Panc1 (cell line): ENCODE measurements at regions not wholly inside any gene's neighbourhood (a gene's known extent, or its start where the extent isn't known, plus 50 kb on each side); places are given as distances from the start of the nearest gene placed in this dataset.

Experiments used
- ATAC-seq: fragments of 200-7000 bp; cut with Tn5 transposase; 2 replicates; pipeline ENCODE4 v1.9.1; 2020; ENCODE audit warnings: mild to moderate bottlenecking, moderate library complexity
- BruUV-seq: library from RNA; stranded (reverse); fragments of 400-500 nt; replicated peaks from 2 replicates; lab custom pipeline; 2021; lab: Mats Ljungman, UMichigan
- CTCF ChIA-PET: fragments of 300-600 bp; sonication (Branson Sonifier 250); formaldehyde crosslinking; loops from one replicate; lab custom pipeline; 2022; ENCODE audit warnings: antibody characterized with exemption; lab: Charles Lee
- POLR2A ChIA-PET: fragments of 300-600 bp; sonication (Branson Sonifier 250); formaldehyde crosslinking; loops from one replicate; lab custom pipeline; 2022; ENCODE audit warnings: antibody characterized with exemption; lab: Charles Lee
- DNase-seq: peaks from one replicate; pipeline ENCODE4 v3.0.0-alpha.2; 2010; ENCODE audit warnings: low read depth, low spot score
- H3K27ac ChIP-seq: 2 replicates; pipeline ENCODE4 v1.5.1; 2011; ENCODE audit warnings: mild to moderate bottlenecking, low read length, inconsistent platforms
- H3K27me3 ChIP-seq: fragments of 200-500 bp; sonication (Bioruptor generic); 2 replicates; pipeline ENCODE4 v1.6.0; 2014; ENCODE audit warnings: low read length, inconsistent platforms; ENCODE audit not compliant: control insufficient read depth, insufficient read depth
- H3K36me3 ChIP-seq: fragments of 200-500 bp; sonication (Bioruptor generic); 2 replicates; pipeline ENCODE4 v1.5.1; 2014; ENCODE audit warnings: inconsistent platforms, mild to moderate bottlenecking, low read length, moderate library complexity; ENCODE audit not compliant: control insufficient read depth, insufficient read depth
- H3K4me1 ChIP-seq: 2 replicates; pipeline ENCODE4 v1.5.1; 2011; ENCODE audit warnings: inconsistent platforms, mild to moderate bottlenecking, low read length, moderate library complexity; ENCODE audit not compliant: control insufficient read depth, insufficient read depth
- H3K4me3 ChIP-seq, 2 experiments: 2 replicates each; pipeline ENCODE4 v1.5.1; 2011 to 2012; ENCODE audit warnings: low read depth in 2 of 2, low read length in 2 of 2, mild to moderate bottlenecking in 2 of 2, inconsistent platforms in 1 of 2, moderate library complexity in 1 of 2
- H3K9me3 ChIP-seq: fragments of 200-500 bp; sonication (Bioruptor generic); 2 replicates; pipeline ENCODE4 v1.5.1; 2014; ENCODE audit warnings: low read depth, mild to moderate bottlenecking, inconsistent platforms, low read length, moderate library complexity; ENCODE audit not compliant: control insufficient read depth, insufficient read depth
- CTCF ChIP-seq: fragments of 450-650 bp; IDR thresholded peaks from 2 replicates; pipeline ENCODE4 v1.5.1; 2017; ENCODE audit warnings: mild to moderate bottlenecking
- POLR2AphosphoS5 ChIP-seq: IDR thresholded peaks from 2 replicates; pipeline ENCODE4 v1.6.1; 2012; ENCODE audit warnings: mild to moderate bottlenecking, low read depth, low read length, moderate library complexity
- REST ChIP-seq, 2 experiments: IDR thresholded peaks; 2 replicates each; pipeline ENCODE4 v1.6.1; 2011 to 2012; ENCODE audit warnings: low read depth in 2 of 2, control low read depth in 1 of 2, low read length in 1 of 2, mild to moderate bottlenecking in 1 of 2, moderate library complexity in 1 of 2; ENCODE audit not compliant: insufficient read depth in 1 of 2
- SIN3A ChIP-seq: IDR thresholded peaks from 2 replicates; pipeline ENCODE4 v1.6.1; 2012; ENCODE audit warnings: low read depth, mild to moderate bottlenecking, low read length, moderate library complexity, borderline replicate concordance; ENCODE audit not compliant: insufficient read depth
- TCF7L2 ChIP-seq: IDR thresholded peaks from 2 replicates; pipeline ENCODE4 v1.6.1; 2011; ENCODE audit warnings: mild to moderate bottlenecking, low read depth, low read length, inconsistent platforms
- in situ Hi-C: cut with HindIII; loops from 2 replicates; pipeline ENCODE4 v1.10.0; 2016; ENCODE audit warnings: low sequenced_read_pairs, low pct_unique_long_range_greater_than_20kb
- intact Hi-C: fragments of 100-400 bp; cut with micrococcal nuclease; formaldehyde crosslinking; loops from one replicate; pipeline ENCODE4 v1.10.0; 2022; ENCODE audit not compliant: unreplicated experiment

- Histone ChIP-seq H3K27ac (peak overlapping the region; percentile 65), H3K4me3 (peak overlapping the region; percentile 35 to 40), H3K36me3 (no peaks in the 10 kb centered on the region), H3K4me1 (0 out of 2 replicates have a peak, but pooled peaks cover 4% of the 10 kb centered on the region), H3K9me3 (no peaks in the 10 kb centered on the region), H3K27me3 (no peaks in the 10 kb centered on the region)
- POLR2A ChIA-PET: no interaction called here
- CTCF ChIA-PET: interaction anchor here (0.5 to 2.1 kb wide), 4 partner anchors 37 to 284 kb away, joined by 4 to 6 read pairs (median 6); no protein-coding TSS in a partner anchor
- in situ Hi-C loops: no loop called here
- ATAC-seq: no peak
- intact Hi-C loops: loop anchor here (1.0 kb wide), 2 partner anchors 253 to 284 kb away; no protein-coding TSS in a partner anchor
- DNase-seq: no peak
- TF ChIP-seq TCF7L2 (no peak), REST (IDR thresholded peaks at IDR 0.05; ENCODE audit: insufficient read depth in 1 of 2, low read depth in 2 of 2, low read length in 1 of 2) (no peak), SIN3A (no peak)
- no TSS peak for BruUV-seq
Measured at GRCh38 chr3:150220799-150221198, 187.3 kb upstream of the TSC22D2 start.

GRCh38 chr3:150220041-150220440 lies 188.1 kb upstream of the TSC22D2 start:
- TF ChIP-seq REST (IDR thresholded peaks at IDR 0.05; ENCODE audit: insufficient read depth in 1 of 2, low read depth in 2 of 2, low read length in 1 of 2) (no peak), POLR2AphosphoS5 (no peak), TCF7L2 (no peak), SIN3A (no peak), CTCF (no peak)
- no peak for DNase-seq
- H3K36me3 ChIP-seq: no peaks in the 10 kb centered on the region
- in situ Hi-C loops: no loop called here
- ChIA-PET POLR2A (no interaction called here), CTCF (interaction anchor here (1.4 to 2.1 kb wide), 4 partner anchors 36 to 283 kb away, joined by 4 to 6 read pairs (median 5); no protein-coding TSS in a partner anchor)
- intact Hi-C loops: no loop called here
- no peaks in the 10 kb centered on the region for H3K27me3 ChIP-seq
- H3K4me1 ChIP-seq: 0 out of 2 replicates have a peak, but pooled peaks cover 4% of the 10 kb centered on the region
- no peak for ATAC-seq
- H3K4me3 ChIP-seq: no peak overlapping the region
- no peak overlapping the region; the same call in 1 of the 2 replicates for H3K27ac ChIP-seq
- no TSS peak for BruUV-seq
- no peaks in the 10 kb centered on the region for H3K9me3 ChIP-seq
